ENCODE measurements at regions not wholly inside any gene's neighbourhood (a gene's known extent, or its start where the extent isn't known, plus 50 kb on each side); places are given as distances from the start of the nearest gene placed in this dataset.

GRCh38 chr22:48850658-48851287 lies 976.9 kb downstream of the BRD1 start:
- no peak for DNase-seq (ENCODE audit: low read depth)

DNA sequence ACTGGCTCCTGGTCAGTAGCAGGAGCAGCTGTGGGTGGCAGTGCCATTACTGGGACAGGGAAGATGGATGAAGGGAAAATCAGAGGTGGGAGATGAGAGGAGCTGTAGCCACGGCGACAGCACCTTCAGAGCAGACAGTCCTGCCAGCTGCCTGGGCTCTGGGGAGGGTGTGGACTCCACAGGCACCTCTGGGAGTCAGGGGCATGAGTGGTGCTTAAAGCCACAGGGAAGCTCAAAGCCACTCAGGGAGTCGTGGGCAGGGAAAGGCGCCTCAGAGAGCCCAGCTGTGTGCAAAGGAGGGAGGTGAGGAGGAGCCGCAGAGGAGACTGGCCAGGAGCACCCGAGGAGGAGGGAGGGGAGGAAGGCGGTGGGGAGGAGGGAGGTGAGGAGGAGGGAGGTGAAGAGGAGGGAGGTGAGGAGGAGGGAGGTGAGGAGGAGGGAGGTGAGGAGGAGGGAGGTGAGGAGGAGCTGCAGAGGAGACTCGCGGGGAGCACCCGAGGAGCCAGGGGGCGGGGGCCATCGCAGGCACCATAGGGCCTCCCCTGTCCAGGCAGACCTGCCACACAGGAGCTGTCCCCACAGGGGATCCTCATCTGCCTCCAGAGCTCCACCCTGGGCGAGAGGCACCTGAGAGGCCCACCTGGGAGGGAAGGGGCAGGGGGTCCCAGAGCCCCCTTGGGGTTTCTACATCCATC lies 977.6 kb downstream of the BRD1 start:
- DNase-seq (ENCODE audit: low read depth): no peak

- no peak for DNase-seq (ENCODE audit: low read depth)
Measured at GRCh38 chr22:48849219-48849912, 978.3 kb downstream of the BRD1 start.

- no peak for DNase-seq (ENCODE audit: low read depth)
Measured at GRCh38 chr22:48846200-48846599, 981.5 kb downstream of the BRD1 start.

GRCh38 chr22:48845356-48845936 lies 982.2 kb downstream of the BRD1 start:
- DNase-seq (ENCODE audit: low read depth): no peak

DNA sequence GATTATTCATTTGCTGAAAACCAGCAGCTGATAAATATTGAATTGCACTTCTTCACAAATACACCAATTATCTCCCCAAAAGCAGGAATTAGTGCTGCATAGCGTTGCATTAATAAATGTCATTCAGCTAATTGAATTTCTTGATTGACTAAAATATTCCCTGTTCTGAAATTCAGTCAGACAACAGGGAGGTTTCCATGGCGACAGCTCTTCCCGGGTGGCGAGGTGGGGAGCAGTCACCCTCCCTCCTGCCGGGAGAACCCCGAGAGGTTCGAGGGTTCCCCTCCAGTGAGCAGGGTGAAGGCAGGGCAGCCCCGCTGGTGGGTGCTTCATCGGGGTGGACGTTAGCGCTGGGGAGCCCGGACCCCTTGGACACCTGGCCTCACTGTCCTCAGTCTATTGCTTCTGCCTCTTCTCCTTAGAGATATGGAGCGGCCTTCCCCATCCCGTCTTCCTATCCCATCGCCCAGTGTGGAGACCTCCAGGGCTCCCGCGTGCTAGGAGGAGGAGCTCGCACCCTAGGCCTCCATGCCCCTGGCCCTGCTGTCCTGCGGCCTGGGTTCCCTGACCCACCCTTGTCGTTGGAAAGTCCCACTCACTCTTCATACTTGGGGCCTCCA lies 983.5 kb downstream of the BRD1 start:
- DNase-seq (ENCODE audit: low read depth): no peak

DNA sequence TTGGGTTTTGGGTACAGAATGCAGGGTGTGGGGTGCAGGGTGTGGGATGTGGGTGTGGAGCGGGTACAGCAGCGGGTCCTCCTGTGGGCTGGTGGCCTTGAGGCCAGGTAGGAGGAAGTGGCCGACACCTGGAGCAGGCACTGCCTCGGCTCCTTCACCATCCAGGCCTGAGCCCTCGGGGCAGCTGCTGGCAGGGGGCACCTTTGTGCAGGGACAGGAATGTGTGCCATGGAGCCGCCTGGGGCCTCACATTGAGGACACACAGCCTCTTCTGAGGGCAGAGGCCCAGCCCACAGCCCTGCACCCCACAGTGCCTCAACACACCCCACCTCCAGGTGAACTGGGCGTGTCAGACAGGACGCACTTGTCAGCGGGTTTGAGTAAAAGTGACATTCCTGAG lies 984.0 kb downstream of the BRD1 start:
- no peak for DNase-seq (ENCODE audit: low read depth)

- no peak for DNase-seq (ENCODE audit: low read depth)
Measured at GRCh38 chr22:48842976-48843375, 984.7 kb downstream of the BRD1 start.

GRCh38 chr22:48842583-48842945 lies 985.1 kb downstream of the BRD1 start:
- DNase-seq (ENCODE audit: low read depth): no peak

- DNase-seq (ENCODE audit: low read depth): no peak
Measured at GRCh38 chr22:48841881-48842582, 985.6 kb downstream of the BRD1 start.

GRCh38 chr22:48840112-48840949 lies 987.3 kb downstream of the BRD1 start:
- no peak for DNase-seq (ENCODE audit: low read depth)

- DNase-seq (ENCODE audit: low read depth): no peak
Measured at GRCh38 chr22:48838846-48839730, 988.6 kb downstream of the BRD1 start.

- DNase-seq (ENCODE audit: low read depth): no peak
Measured at GRCh38 chr22:48838376-48838775, 989.3 kb downstream of the BRD1 start.

DNA sequence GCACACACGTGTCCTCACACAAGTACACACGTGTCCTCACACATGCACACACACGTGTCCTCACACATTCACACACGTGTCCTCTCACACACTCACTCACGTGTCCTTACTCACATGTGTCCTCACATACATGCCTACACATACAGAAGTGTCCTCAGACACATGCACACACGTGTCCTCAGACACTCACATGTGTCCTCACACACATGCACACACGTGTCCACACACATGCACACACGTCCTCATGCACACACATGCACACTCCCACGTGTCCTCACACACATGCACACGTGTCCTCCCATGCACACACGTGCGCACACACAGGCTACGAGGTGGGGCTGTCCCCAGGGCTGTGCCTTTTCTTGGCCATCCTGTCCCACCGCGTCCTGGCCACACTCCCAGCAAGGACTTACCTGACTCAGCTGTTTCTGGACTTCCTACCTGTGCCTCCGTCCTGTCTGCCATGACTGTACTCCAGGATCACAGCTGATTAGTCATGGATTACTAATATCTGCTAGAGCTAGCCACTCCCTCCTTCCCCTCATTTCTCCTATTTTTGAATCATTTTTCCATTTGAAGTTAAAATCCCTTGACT lies 990.2 kb downstream of the BRD1 start:
- no peak for DNase-seq (ENCODE audit: low read depth)

- no peak for DNase-seq (ENCODE audit: low read depth)
Measured at GRCh38 chr22:48836673-48837340, 990.9 kb downstream of the BRD1 start.

GRCh38 chr22:48835857-48836672 lies 991.6 kb downstream of the BRD1 start:
- no peak for DNase-seq (ENCODE audit: low read depth)

GRCh38 chr22:48835364-48835763 lies 992.3 kb downstream of the BRD1 start:
- DNase-seq (ENCODE audit: low read depth): no peak

GRCh38 chr22:48834404-48834803 lies 993.3 kb downstream of the BRD1 start:
- DNase-seq (ENCODE audit: low read depth): no peak
